Endodermal cell (in vitro differentiated cells): ENCODE measurements at regions not wholly inside any gene's neighbourhood (a gene's known extent, or its start where the extent isn't known, plus 50 kb on each side); places are given as distances from the start of the nearest gene placed in this dataset.

Experiments used
- DNase-seq: peaks from one replicate; pipeline ENCODE4 v3.0.0-alpha.2; 2017
- H3K27ac ChIP-seq: 2 replicates; pipeline ENCODE4 v1.5.1; 2013; ENCODE audit warnings: mild to moderate bottlenecking, low read depth, low read length, moderate library complexity
- H3K27me3 ChIP-seq: 2 replicates; pipeline ENCODE4 v1.6.1; 2013; ENCODE audit warnings: mild to moderate bottlenecking, low read length, moderate library complexity; ENCODE audit not compliant: insufficient read depth, control insufficient read depth, poor library complexity, severe bottlenecking
- H3K36me3 ChIP-seq: 2 replicates; pipeline ENCODE4 v1.7.0; 2013; ENCODE audit warnings: mild to moderate bottlenecking, low read length, moderate library complexity; ENCODE audit not compliant: control insufficient read depth, insufficient read depth
- H3K4me1 ChIP-seq: one replicate; pipeline ENCODE4 v1.7.0; 2013; ENCODE audit warnings: low read length; ENCODE audit not compliant: control insufficient read depth, insufficient read depth
- H3K4me3 ChIP-seq: 2 replicates; pipeline ENCODE4 v1.5.1; 2013; ENCODE audit warnings: mild to moderate bottlenecking, low read length, moderate library complexity
- H3K9ac ChIP-seq: 2 replicates; pipeline ENCODE4 v1.6.1; 2013; ENCODE audit warnings: mild to moderate bottlenecking, low read length, moderate library complexity; ENCODE audit not compliant: poor library complexity, severe bottlenecking; ENCODE audit errors: extremely low read depth
- H3K9me3 ChIP-seq: 2 replicates; pipeline ENCODE4 v1.6.1; 2013; ENCODE audit warnings: mild to moderate bottlenecking, low read length, moderate library complexity; ENCODE audit not compliant: control insufficient read depth
- H3K27ac Mint-ChIP-seq: 2 replicates; pipeline ENCODE4 v1.8.0; 2020; ENCODE audit warnings: mixed read lengths
- H3K27me3 Mint-ChIP-seq: 2 replicates; pipeline ENCODE4 v1.8.0; 2021; ENCODE audit warnings: mild to moderate bottlenecking, mixed read lengths; ENCODE audit not compliant: insufficient read depth
- H3K36me3 Mint-ChIP-seq: 2 replicates; pipeline ENCODE4 v1.8.0; 2020; ENCODE audit warnings: low read depth, mixed read lengths
- H3K4me1 Mint-ChIP-seq: 2 replicates; pipeline ENCODE4 v1.8.0; 2020; ENCODE audit warnings: mixed read lengths
- H3K4me3 Mint-ChIP-seq: 2 replicates; pipeline ENCODE4 v1.8.0; 2020; ENCODE audit warnings: mild to moderate bottlenecking, moderate library complexity, mixed read lengths
- H3K9me3 Mint-ChIP-seq: 2 replicates; pipeline ENCODE4 v1.8.0; 2020; ENCODE audit warnings: mild to moderate bottlenecking, mixed read lengths
- WGBS, 2 experiments: methylation state at CpG; one replicate each; pipeline versions ENCODE4 v1.1.5 to v1.1.7; 2013; ENCODE audit warnings: missing lambda C conversion rate in 2 of 2, mixed read lengths in 1 of 2; ENCODE audit not compliant: insufficient coverage in 1 of 2, insufficient read length in 1 of 2; 5-methylcytosine and 5-hydroxymethylcytosine counted together
- TF ChIP-seq, protein P1 (sequence below): fragments of 200-600 bp; sonication (generic); conservative IDR thresholded peaks from 2 replicates; pipeline ENCODE4 v1.5.0; 2021; ENCODE audit warnings: antibody characterized with exemption, mild to moderate bottlenecking

DNA sequence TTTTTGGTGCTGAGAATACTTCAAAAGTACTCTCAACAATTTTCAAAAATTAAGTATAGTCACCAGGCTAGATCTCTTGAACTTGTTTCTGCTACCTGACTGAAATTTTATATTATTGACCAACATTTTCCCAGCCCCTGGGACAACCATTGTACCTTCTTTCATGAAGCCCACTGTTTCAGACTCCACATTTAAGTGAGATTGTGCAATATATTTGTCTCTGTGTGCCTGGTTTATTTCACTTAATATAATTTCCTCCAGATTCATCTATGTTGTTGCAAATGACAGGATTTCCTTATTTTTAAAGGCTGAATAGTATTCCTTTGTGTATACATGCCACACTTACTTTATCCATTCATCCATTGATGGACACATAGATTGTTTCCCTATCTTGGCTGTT lies 354.2 kb upstream of the VRK2 start:
- DNase-seq: no peak
- Mint-ChIP-seq H3K36me3 (no peaks in the 10 kb centered on the region), H3K4me3 (no peak overlapping the region), H3K27me3 (no peaks in the 10 kb centered on the region), H3K4me1 (no peaks in the 10 kb centered on the region), H3K9me3 (peaks cover 35% of the 10 kb centered on the region), H3K27ac (no peak overlapping the region)
- no peak overlapping the region for H3K27ac ChIP-seq
- peaks cover 35% of the 10 kb centered on the region for H3K9me3 ChIP-seq
- no peak overlapping the region for H3K4me3 ChIP-seq
- H3K9ac ChIP-seq: no peak overlapping the region
- no peaks in the 10 kb centered on the region for H3K27me3 ChIP-seq
- H3K36me3 ChIP-seq: no peaks in the 10 kb centered on the region
- H3K4me1 ChIP-seq: no peaks in the 10 kb centered on the region
- TF ChIP-seq, protein P1, sequence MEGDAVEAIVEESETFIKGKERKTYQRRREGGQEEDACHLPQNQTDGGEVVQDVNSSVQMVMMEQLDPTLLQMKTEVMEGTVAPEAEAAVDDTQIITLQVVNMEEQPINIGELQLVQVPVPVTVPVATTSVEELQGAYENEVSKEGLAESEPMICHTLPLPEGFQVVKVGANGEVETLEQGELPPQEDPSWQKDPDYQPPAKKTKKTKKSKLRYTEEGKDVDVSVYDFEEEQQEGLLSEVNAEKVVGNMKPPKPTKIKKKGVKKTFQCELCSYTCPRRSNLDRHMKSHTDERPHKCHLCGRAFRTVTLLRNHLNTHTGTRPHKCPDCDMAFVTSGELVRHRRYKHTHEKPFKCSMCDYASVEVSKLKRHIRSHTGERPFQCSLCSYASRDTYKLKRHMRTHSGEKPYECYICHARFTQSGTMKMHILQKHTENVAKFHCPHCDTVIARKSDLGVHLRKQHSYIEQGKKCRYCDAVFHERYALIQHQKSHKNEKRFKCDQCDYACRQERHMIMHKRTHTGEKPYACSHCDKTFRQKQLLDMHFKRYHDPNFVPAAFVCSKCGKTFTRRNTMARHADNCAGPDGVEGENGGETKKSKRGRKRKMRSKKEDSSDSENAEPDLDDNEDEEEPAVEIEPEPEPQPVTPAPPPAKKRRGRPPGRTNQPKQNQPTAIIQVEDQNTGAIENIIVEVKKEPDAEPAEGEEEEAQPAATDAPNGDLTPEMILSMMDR: no peak

DNA sequence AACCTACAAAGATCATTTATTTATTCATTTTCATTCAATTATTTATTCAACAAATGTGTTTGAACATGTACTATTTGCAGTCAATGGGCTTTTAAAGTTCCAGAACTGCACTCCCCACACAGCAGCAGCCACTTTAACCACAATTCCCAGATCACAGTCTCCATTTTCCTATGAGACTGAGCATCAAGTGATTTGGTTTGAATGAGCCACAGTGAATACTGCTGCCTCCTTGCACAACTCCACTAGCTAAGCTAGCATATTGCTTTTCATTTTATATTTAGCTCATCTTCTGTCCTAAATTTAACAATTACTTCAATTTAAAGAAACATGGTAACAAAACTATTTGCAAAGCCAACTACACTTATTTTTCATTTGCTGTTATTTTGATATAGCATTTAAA lies 353.4 kb upstream of the VRK2 start:
- peaks cover 27% of the 10 kb centered on the region for H3K9me3 Mint-ChIP-seq
- no peak overlapping the region for H3K27ac Mint-ChIP-seq
- no peaks in the 10 kb centered on the region for H3K36me3 Mint-ChIP-seq

GRCh38 chr2:57693965-57694364 lies 352.6 kb upstream of the VRK2 start:
- TF ChIP-seq, protein P1: no peak
- Mint-ChIP-seq H3K27ac (no peak overlapping the region), H3K4me1 (peaks cover 9% of the 10 kb centered on the region), H3K36me3 (no peaks in the 10 kb centered on the region), H3K9me3 (peaks cover 25% of the 10 kb centered on the region), H3K4me3 (no peak overlapping the region), H3K27me3 (no peaks in the 10 kb centered on the region)
- Histone ChIP-seq H3K4me1 (no peaks in the 10 kb centered on the region), H3K4me3 (no peak overlapping the region), H3K27ac (no peak overlapping the region), H3K9me3 (peaks cover 21% of the 10 kb centered on the region), H3K27me3 (no peaks in the 10 kb centered on the region), H3K36me3 (no peaks in the 10 kb centered on the region), H3K9ac (no peak overlapping the region)
- no peak for DNase-seq
- WGBS, 2 experiments: 97% methylated on average over 2 of the region's 2 CpGs; no CpG with 5 or more reads in 1 of the 2 experiments

More for the DNA sequence above, 353.4 kb upstream of the VRK2 start:
- H3K4me1 ChIP-seq: no peaks in the 10 kb centered on the region
- no peaks in the 10 kb centered on the region for H3K36me3 ChIP-seq
- H3K27me3 ChIP-seq: no peaks in the 10 kb centered on the region
- Mint-ChIP-seq H3K4me3 (no peak overlapping the region), H3K4me1 (peaks cover 3% of the 10 kb centered on the region), H3K27me3 (no peaks in the 10 kb centered on the region)
- TF ChIP-seq, protein P1: no peak
- no peak overlapping the region for H3K27ac ChIP-seq
- H3K4me3 ChIP-seq: no peak overlapping the region
- no peak overlapping the region for H3K9ac ChIP-seq
- DNase-seq: no peak
- peaks cover 29% of the 10 kb centered on the region for H3K9me3 ChIP-seq
